OCI-LY1 (cell line): ENCODE measurements at regions not wholly inside any gene's neighbourhood (a gene's known extent, or its start where the extent isn't known, plus 50 kb on each side); places are given as distances from the start of the nearest gene placed in this dataset.

Source experiments
- H2AFZ ChIP-seq: fragments of 200-600 bp; sonication (generic), shearing (Covaris generic); 2 replicates; pipeline ENCODE4 v1.6.0; 2014; ENCODE audit warnings: antibody characterized with exemption, mild to moderate bottlenecking, low read length
- H3F3A ChIP-seq: fragments of 200-600 bp; sonication (generic), shearing (Covaris generic); 2 replicates; pipeline ENCODE4 v1.6.0; 2014; ENCODE audit warnings: mild to moderate bottlenecking, antibody characterized with exemption, low read length, moderate library complexity; ENCODE audit not compliant: insufficient read depth
- H3K27ac ChIP-seq: fragments of 200-600 bp; sonication (generic); 2 replicates; pipeline ENCODE4 v1.5.1; 2014; ENCODE audit warnings: low read length, mixed run types, mild to moderate bottlenecking, low read depth; ENCODE audit not compliant: poor library complexity, severe bottlenecking
- H3K27me3 ChIP-seq: fragments of 200-600 bp; sonication (generic); 2 replicates; pipeline ENCODE4 v1.6.0; 2014; ENCODE audit warnings: antibody characterized with exemption, mild to moderate bottlenecking, low read length, moderate library complexity; ENCODE audit not compliant: insufficient read depth
- H3K36me3 ChIP-seq: fragments of 200-600 bp; sonication (generic); 2 replicates; pipeline ENCODE4 v1.6.1; 2014; ENCODE audit warnings: mild to moderate bottlenecking, antibody characterized with exemption, low read length, moderate library complexity, mixed read lengths; ENCODE audit not compliant: insufficient read depth
- H3K4me1 ChIP-seq: fragments of 200-600 bp; sonication (generic); 2 replicates; pipeline ENCODE4 v1.5.1; 2014; ENCODE audit warnings: mild to moderate bottlenecking, low read length, moderate library complexity; ENCODE audit not compliant: insufficient read depth, severe bottlenecking
- H3K4me2 ChIP-seq: fragments of 200-600 bp; sonication (generic), shearing (Covaris generic); 2 replicates; pipeline ENCODE4 v1.6.1; 2014; ENCODE audit warnings: low read length
- H3K4me3 ChIP-seq: fragments of 200-600 bp; sonication (generic); 2 replicates; pipeline ENCODE4 v1.5.1; 2014; ENCODE audit warnings: low read length, low read depth, mild to moderate bottlenecking, mixed read lengths; ENCODE audit not compliant: poor library complexity, severe bottlenecking
- H3K79me2 ChIP-seq: fragments of 200-600 bp; shearing (Covaris generic); 2 replicates; pipeline ENCODE4 v1.6.1; 2016; ENCODE audit warnings: mixed run types, low read length, mixed read lengths; ENCODE audit not compliant: insufficient read depth
- H3K9ac ChIP-seq: fragments of 200-600 bp; sonication (generic), shearing (Covaris generic); 2 replicates; pipeline ENCODE4 v1.6.1; 2014; ENCODE audit warnings: mild to moderate bottlenecking, low read length, mixed read lengths
- H3K9me2 ChIP-seq: fragments of 200-600 bp; sonication (generic), shearing (Covaris generic); 2 replicates; pipeline ENCODE4 v1.6.1; 2014; ENCODE audit warnings: low read depth, mild to moderate bottlenecking, low read length, mixed read lengths
- H3K9me3 ChIP-seq: fragments of 200-600 bp; shearing (Covaris generic); 2 replicates; pipeline ENCODE4 v1.6.1; 2014; ENCODE audit warnings: low read length, mixed read lengths
- H4K20me1 ChIP-seq: fragments of 200-600 bp; sonication (generic), shearing (Covaris generic); 2 replicates; pipeline ENCODE4 v1.6.0; 2016; ENCODE audit warnings: mild to moderate bottlenecking, low read length; ENCODE audit not compliant: insufficient read depth
- CTCF ChIP-seq: fragments of 200-600 bp; sonication (generic), shearing (Covaris generic); IDR thresholded peaks from 2 replicates; pipeline ENCODE4 v1.5.1; 2017; ENCODE audit warnings: mild to moderate bottlenecking, antibody characterized with exemption, low read length, moderate library complexity, mixed read lengths
- EZH2 ChIP-seq: fragments of 200-600 bp; sonication (generic), shearing (Covaris generic); IDR thresholded peaks from 2 replicates; pipeline ENCODE4 v1.8.0; 2017; ENCODE audit warnings: borderline replicate concordance, mixed run types, mild to moderate bottlenecking, antibody characterized with exemption, low read length, moderate library complexity, mixed read lengths

- Histone ChIP-seq H3K79me2 (no peaks in the 10 kb centered on the region), H3K27ac (no peak overlapping the region), H3K9ac (no peak overlapping the region), H4K20me1 (no peaks in the 10 kb centered on the region), H2AFZ (no peak overlapping the region), H3K4me3 (no peak overlapping the region), H3K9me3 (no peaks in the 10 kb centered on the region), H3K9me2 (no peaks in the 10 kb centered on the region), H3K36me3 (no peaks in the 10 kb centered on the region), H3F3A (no peaks in the 10 kb centered on the region), H3K4me2 (no peak overlapping the region), H3K27me3 (no peaks in the 10 kb centered on the region), H3K4me1 (no peaks in the 10 kb centered on the region)
- TF ChIP-seq CTCF: no peak
- no peak for TF ChIP-seq EZH2
Measured at GRCh38 chr17:65402513-65403496, 158.6 kb downstream of the AXIN2 start.

DNA sequence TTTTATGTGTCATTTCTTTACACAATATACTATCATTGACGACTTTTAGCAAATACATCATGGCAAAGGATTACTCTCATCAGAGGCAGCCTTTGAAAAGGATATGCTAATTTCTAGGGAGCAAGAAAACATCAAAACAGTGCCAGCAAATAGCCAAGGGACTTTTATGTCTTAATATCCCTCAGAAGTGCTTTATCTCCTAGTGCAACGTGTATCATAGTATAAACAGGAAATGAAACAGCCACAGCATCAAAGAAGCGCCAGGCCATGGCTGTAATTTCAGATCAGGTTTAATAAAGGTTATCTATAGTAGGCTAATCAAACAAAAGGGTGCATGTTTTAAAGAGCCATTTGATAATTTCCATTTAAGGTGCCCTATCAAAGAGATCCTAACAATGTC is 159.9 kb downstream of the AXIN2 start:
- H3K79me2 ChIP-seq: no peaks in the 10 kb centered on the region
- H3K27me3 ChIP-seq: no peaks in the 10 kb centered on the region
- H3K27ac ChIP-seq: no peak overlapping the region
- no peak overlapping the region for H2AFZ ChIP-seq
- no peaks in the 10 kb centered on the region for H4K20me1 ChIP-seq
- H3K36me3 ChIP-seq: no peaks in the 10 kb centered on the region
- H3K4me1 ChIP-seq: no peaks in the 10 kb centered on the region
- H3K4me2 ChIP-seq: no peak overlapping the region
- H3K4me3 ChIP-seq: no peak overlapping the region
- H3F3A ChIP-seq: no peaks in the 10 kb centered on the region
- H3K9me3 ChIP-seq: no peaks in the 10 kb centered on the region
- no peak overlapping the region for H3K9ac ChIP-seq
- no peak for TF ChIP-seq CTCF
- no peak for TF ChIP-seq EZH2
- no peaks in the 10 kb centered on the region for H3K9me2 ChIP-seq

DNA sequence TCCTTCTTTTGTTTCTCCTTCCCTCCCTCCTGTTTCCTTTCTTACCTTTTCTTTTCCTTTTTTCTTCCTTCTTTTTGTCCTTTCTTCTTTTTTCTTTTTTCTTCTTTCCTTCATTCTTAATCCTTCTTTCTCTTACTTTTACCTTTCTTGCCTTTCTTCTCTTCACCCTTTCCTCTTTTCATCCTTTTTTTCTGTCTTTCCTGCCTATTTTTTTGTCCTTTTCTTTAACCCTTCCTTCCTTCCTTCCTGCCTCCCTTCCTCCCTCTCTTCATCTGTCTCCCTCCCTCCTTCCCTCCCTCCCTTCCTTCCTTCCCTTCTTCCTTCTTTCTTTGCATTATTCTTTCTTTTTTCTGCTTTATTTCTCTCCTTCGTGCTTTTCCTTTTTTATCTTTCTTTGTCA is 160.7 kb downstream of the AXIN2 start:
- H3K27ac ChIP-seq: no peak overlapping the region
- no peaks in the 10 kb centered on the region for H3K9me3 ChIP-seq
- H2AFZ ChIP-seq: no peak overlapping the region
- no peak overlapping the region for H3K4me3 ChIP-seq
- no peaks in the 10 kb centered on the region for H3K4me1 ChIP-seq
- TF ChIP-seq CTCF (no peak), EZH2 (no peak)
- no peaks in the 10 kb centered on the region for H4K20me1 ChIP-seq
- H3K4me2 ChIP-seq: no peak overlapping the region
- no peaks in the 10 kb centered on the region for H3K9me2 ChIP-seq
- no peaks in the 10 kb centered on the region for H3F3A ChIP-seq
- no peaks in the 10 kb centered on the region for H3K36me3 ChIP-seq
- no peaks in the 10 kb centered on the region for H3K79me2 ChIP-seq
- no peak overlapping the region for H3K9ac ChIP-seq
- H3K27me3 ChIP-seq: no peaks in the 10 kb centered on the region
